NCI-H2196 (cell line): ENCODE measurements at regions not wholly inside any gene's neighbourhood (a gene's known extent, or its start where the extent isn't known, plus 50 kb on each side); places are given as distances from the start of the nearest gene placed in this dataset.

Source experiments
- DNase-seq: peaks from one replicate; lab custom pipeline; 2025; ENCODE audit not compliant: unreplicated experiment; lab: John Stamatoyannopoulos, UW

DNA sequence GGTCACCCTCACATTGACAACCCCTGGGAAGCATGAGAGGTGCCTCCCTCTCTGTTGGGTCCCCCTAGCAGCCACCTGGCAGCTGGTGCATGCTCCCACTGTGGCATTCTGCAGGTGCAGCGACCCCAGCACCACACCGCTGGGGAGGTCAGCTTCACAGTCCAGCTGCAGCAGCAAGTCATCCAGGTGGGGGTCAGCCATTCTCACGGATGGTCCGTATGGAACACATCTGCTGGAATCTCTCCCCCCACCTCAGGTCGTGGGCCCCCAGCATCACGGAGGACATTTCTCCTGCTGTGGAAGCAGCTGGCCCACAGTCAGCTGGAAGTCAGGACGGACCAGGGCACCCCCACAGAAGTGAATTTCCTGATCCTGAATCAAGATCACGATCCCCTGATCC lies 201.3 kb downstream of the COG6 start:
- DNase-seq = no peak

GRCh38 chr13:39858794-39859193 lies 203.3 kb downstream of the COG6 start:
- no peak for DNase-seq

- DNase-seq = no peak
These were observed 204.4 kb downstream of the COG6 start for GRCh38 chr13:39859898-39860297.

DNA sequence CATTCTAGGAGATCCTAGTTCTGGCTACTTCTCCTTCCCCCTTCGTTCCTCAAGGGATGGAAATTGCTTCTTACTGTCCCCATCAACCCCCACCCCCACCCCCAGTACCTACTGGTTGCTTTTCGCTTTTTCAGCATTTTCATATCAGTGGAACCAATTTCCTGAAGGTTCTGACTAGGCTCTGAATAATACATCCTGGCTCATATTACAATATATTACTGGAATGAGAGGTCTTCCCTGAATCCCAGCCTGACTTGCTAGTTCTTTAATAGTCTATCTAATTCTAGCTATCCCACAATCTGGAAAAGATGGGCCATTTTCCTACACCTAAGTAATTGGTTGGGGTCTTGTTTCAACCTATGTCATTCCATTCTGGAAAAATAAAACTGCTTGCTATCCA lies 207.4 kb downstream of the COG6 start:
- no peak for DNase-seq

DNA sequence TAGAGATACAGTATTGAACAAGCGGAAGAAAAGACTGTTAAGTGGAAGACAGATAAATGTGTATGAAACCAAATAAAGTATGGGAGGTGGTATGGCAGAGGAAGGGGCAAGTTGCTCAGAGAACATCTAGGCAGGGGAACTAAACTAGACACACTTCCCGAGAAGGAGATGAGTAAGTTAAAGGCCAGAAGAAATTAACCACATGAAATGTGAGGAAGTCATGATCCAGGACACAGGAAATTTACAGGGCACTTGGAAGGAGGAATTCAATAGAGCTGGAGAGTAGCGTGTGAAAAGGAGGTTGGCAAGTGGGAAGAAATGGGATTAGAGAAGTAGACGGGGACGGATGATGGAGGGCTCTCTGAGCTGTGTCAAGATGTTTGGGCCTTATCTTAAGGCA lies 208.8 kb downstream of the COG6 start:
- no peak for DNase-seq

- no peak for DNase-seq
These were observed 211.3 kb downstream of the COG6 start for GRCh38 chr13:39866722-39867121.

DNA sequence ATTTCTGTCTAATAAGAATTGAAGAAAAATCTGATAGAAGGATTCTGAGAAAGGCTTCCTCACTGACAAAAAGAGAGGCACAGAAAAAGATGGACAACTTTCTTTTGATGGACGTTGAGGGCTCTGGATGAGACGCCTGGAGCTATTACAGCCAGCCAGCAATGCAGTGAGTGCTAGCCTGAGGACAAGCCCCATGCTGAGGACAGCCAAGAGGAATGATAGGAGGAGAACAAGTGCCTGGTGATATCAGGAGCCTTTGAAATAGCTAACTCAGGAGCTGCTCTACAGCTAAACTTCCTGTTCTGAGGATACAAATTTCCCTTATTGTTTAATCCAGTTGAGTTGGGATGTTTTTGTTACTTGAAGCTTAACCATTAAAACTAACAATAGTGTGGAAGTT lies 212.3 kb downstream of the COG6 start:
- no peak for DNase-seq

GRCh38 chr13:39870197-39870747 lies 214.8 kb downstream of the COG6 start:
- DNase-seq = no peak

DNA sequence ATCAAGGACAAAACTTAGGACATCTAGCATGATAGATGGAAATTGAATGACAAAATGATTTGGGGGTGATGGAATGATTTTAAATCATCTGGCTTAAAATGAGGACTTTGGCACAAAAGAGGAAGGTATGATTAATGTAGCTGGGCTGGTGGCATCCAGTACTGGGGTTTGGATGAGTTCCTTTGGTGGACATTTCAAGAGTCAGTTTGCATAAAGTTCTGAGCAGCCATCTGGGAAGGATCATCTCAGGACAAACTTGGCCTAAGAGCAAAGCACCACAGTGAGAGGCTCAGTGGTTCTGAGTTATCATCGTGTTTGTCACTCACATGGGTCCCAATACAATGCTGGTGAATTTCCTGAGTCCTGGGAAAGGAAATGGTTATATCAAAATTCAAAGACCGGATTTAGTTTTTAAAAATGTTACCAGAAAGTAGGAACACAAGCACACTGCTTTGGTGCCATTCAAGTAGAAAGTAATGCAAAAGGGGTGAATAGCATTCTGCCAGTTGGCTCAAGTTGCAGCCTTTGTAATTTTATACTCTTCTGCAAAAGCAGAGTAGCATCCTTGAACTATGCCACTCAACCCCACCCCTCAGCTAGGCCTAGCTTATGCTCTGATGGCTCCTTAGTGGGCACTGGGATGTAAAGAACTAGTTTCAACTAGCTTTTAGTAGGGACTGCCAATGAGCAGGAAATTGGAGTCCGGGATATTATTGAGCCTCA lies 219.0 kb downstream of the COG6 start:
- DNase-seq = no peak

- DNase-seq = no peak
These were observed 219.9 kb downstream of the COG6 start for GRCh38 chr13:39875111-39875987.

GRCh38 chr13:39876258-39876657 lies 220.8 kb downstream of the COG6 start:
- no peak for DNase-seq

DNA sequence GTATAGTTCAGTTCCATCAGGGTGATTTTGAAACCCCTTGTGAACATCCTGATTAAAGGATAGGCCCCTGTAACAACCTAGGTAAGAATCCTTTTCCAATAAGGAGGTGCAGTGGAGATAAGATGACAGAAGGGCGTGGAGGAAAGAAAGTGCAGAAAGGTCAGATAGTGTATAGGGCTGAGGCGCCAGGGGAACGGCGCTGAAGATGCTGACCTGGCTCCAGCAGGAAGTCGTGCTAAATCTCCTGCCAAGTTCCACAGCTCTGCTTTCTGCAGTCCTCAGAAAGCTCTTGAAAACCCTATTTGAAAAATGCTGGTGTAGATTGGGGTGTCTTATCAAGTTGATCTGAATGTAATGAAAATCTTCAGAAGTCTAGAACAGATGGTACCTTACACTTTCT lies 221.7 kb downstream of the COG6 start:
- no peak for DNase-seq

GRCh38 chr13:39879286-39880035 lies 224.0 kb downstream of the COG6 start:
- DNase-seq = no peak

- no peak for DNase-seq
These were observed 225.9 kb downstream of the COG6 start for GRCh38 chr13:39881383-39881782.

DNA sequence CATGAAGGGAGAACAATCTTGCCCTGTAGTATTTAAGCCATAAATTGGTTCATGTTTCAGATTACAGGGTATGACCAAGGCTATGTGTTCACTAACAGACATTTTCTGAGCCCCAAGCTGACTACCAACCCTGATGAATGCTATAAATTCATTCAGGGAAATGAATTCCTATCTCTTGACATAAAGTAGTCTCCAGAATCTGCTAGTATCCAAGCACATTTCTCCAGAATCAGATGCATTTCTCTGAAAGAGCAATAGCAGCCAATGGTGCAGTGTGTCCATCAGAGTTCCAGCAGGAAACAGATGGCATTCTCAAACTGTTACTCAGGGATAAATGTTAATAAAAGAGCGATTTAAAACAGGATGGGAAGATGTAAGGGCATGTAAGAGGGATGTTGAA lies 226.4 kb downstream of the COG6 start:
- DNase-seq = no peak

- no peak for DNase-seq
These were observed 228.7 kb downstream of the COG6 start for GRCh38 chr13:39884166-39884565.

DNA sequence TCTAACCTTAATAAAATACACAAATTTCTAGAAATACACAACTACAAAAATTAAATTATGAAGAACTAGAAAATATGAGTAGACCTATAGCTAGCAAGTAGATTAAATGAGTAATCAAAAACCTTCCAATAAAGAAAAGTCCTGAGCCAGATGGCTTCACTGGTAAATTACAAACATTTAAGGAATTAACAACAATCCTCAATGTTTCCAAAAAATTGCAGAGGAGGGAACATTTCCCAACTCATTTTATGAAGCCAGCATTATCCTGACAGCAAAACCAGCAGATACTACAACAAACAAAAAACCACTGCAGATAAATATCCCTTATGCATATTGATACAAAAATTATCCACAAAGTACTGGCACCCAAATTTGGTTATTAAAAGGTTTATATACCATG lies 230.9 kb downstream of the COG6 start:
- no peak for DNase-seq

GRCh38 chr13:39887387-39887786 lies 231.9 kb downstream of the COG6 start:
- no peak for DNase-seq

- no peak for DNase-seq
These were observed 233.7 kb downstream of the COG6 start for GRCh38 chr13:39888865-39889810.

GRCh38 chr13:39890537-39890936 lies 235.1 kb downstream of the COG6 start:
- DNase-seq = no peak
